Keratinocyte (primary cell): ENCODE measurements at regions not wholly inside any gene's neighbourhood (a gene's known extent, or its start where the extent isn't known, plus 50 kb on each side); places are given as distances from the start of the nearest gene placed in this dataset.

Experiments
- DNase-seq: peaks from one replicate; pipeline ENCODE4 v3.0.0-alpha.2; 2011; ENCODE audit warnings: low read depth, missing footprints, low spot score
- FAIRE-seq: peaks from 2 replicates; lab custom pipeline; 2011; peaks lifted over from hg19 to GRCh38; lab: Jason Lieb, UNC
- H2AFZ ChIP-seq: 2 replicates; pipeline ENCODE4 v1.6.0; 2012; ENCODE audit warnings: low read length, control low read depth, inconsistent platforms; ENCODE audit not compliant: control insufficient read depth
- H3K27ac ChIP-seq: 2 replicates; pipeline ENCODE4 v1.5.1; 2011; ENCODE audit warnings: low read length; ENCODE audit not compliant: control insufficient read depth, insufficient read depth
- H3K27me3 ChIP-seq: 3 replicates; pipeline ENCODE4 v1.6.0; 2011; ENCODE audit warnings: low read length; ENCODE audit not compliant: control insufficient read depth, insufficient read depth; ENCODE audit errors: extremely low read depth
- H3K36me3 ChIP-seq, 2 experiments: 2 replicates in 1 of 2; 3 replicates in 1 of 2; pipeline ENCODE4 v1.5.1; 2011; ENCODE audit warnings: low read length in 2 of 2, mild to moderate bottlenecking in 1 of 2; ENCODE audit not compliant: control insufficient read depth in 2 of 2, insufficient read depth in 2 of 2; ENCODE audit errors: extremely low read depth in 1 of 2
- H3K4me1 ChIP-seq: 3 replicates; pipeline ENCODE4 v1.5.1; 2011; ENCODE audit warnings: low read length; ENCODE audit not compliant: control insufficient read depth, insufficient read depth; ENCODE audit errors: extremely low read depth
- H3K4me2 ChIP-seq: 3 replicates; pipeline ENCODE4 v1.6.0; 2011; ENCODE audit warnings: low read depth, low read length; ENCODE audit not compliant: control insufficient read depth, insufficient read depth; ENCODE audit errors: extremely low read depth
- H3K4me3 ChIP-seq, 3 experiments: fragments of 200-600 bp in 1 of 3; sonication (generic) in 1 of 3; 2 replicates in 2 of 3; 3 replicates in 1 of 3; pipeline ENCODE4 v1.5.1; 2011 to 2016; ENCODE audit warnings: low read length in 3 of 3, mild to moderate bottlenecking in 3 of 3, control low read depth in 2 of 3, inconsistent platforms in 1 of 3, low read depth in 1 of 3, mixed read lengths in 1 of 3, mixed run types in 1 of 3, moderate library complexity in 1 of 3; ENCODE audit not compliant: control insufficient read depth in 2 of 3, insufficient read depth in 2 of 3; ENCODE audit errors: extremely low read depth in 1 of 3
- H3K79me2 ChIP-seq: 2 replicates; pipeline ENCODE4 v1.6.0; 2012; ENCODE audit warnings: low read length; ENCODE audit not compliant: control insufficient read depth, insufficient read depth
- H3K9ac ChIP-seq: 3 replicates; pipeline ENCODE4 v1.6.0; 2011; ENCODE audit warnings: low read length; ENCODE audit not compliant: control insufficient read depth, insufficient read depth; ENCODE audit errors: extremely low read depth
- H3K9me1 ChIP-seq: 3 replicates; pipeline ENCODE4 v1.6.0; 2011; ENCODE audit warnings: low read length; ENCODE audit not compliant: control insufficient read depth, insufficient read depth; ENCODE audit errors: extremely low read depth
- H3K9me3 ChIP-seq: 2 replicates; pipeline ENCODE4 v1.5.1; 2012; ENCODE audit warnings: low read depth, low read length; ENCODE audit not compliant: control insufficient read depth
- H4K20me1 ChIP-seq: 3 replicates; pipeline ENCODE4 v1.6.0; 2011; ENCODE audit warnings: low read length; ENCODE audit not compliant: control insufficient read depth, insufficient read depth; ENCODE audit errors: extremely low read depth
- EZH2 ChIP-seq: IDR thresholded peaks from one replicate; pipeline ENCODE4 v1.6.1; 2012; ENCODE audit warnings: inconsistent platforms, mild to moderate bottlenecking, low read length, moderate library complexity
- dilution Hi-C: fragments of 300-500 bp; cut with MboI; formaldehyde crosslinking; loops from one replicate; pipeline ENCODE4 v1.7.0; 2020; ENCODE audit warnings: low sequenced_read_pairs; ENCODE audit not compliant: extremely low pct_ligation_motif_present
- TF ChIP-seq, protein P1 (sequence below), 3 experiments: IDR thresholded peaks in 1 of 3; conservative IDR thresholded peaks in 1 of 3; optimal IDR thresholded peaks in 1 of 3; 2 replicates in 2 of 3; 3 replicates in 1 of 3; pipeline versions ENCODE3 to v1.5.1; 2011; ENCODE audit warnings: low read length in 3 of 3, mild to moderate bottlenecking in 3 of 3, moderate library complexity in 2 of 3, control low read depth in 1 of 3, inconsistent platforms in 1 of 3; ENCODE audit not compliant: insufficient read depth in 2 of 3; ENCODE audit errors: extremely low read depth in 1 of 3

GRCh38 chr2:213227458-213227857, 56.8 kb upstream of the SPAG16 start:
- Histone ChIP-seq H3K4me2 (peak overlapping the region; percentile 19), H3K27ac (no peak overlapping the region), H4K20me1 (no peaks in the 10 kb centered on the region), H3K36me3 (no peaks in the 10 kb centered on the region), H3K9me1 (no peaks in the 10 kb centered on the region), H3K4me1 (peaks cover 6% of the 10 kb centered on the region), H2AFZ (peak overlapping the region; percentile 32), H3K9me3 (no peaks in the 10 kb centered on the region), H3K4me3 (no peak overlapping the region), H3K79me2 (no peaks in the 10 kb centered on the region), H3K9ac (no peak overlapping the region), H3K27me3 (no peaks in the 10 kb centered on the region)
- TF ChIP-seq EZH2: no peak
- TF ChIP-seq, protein P1, sequence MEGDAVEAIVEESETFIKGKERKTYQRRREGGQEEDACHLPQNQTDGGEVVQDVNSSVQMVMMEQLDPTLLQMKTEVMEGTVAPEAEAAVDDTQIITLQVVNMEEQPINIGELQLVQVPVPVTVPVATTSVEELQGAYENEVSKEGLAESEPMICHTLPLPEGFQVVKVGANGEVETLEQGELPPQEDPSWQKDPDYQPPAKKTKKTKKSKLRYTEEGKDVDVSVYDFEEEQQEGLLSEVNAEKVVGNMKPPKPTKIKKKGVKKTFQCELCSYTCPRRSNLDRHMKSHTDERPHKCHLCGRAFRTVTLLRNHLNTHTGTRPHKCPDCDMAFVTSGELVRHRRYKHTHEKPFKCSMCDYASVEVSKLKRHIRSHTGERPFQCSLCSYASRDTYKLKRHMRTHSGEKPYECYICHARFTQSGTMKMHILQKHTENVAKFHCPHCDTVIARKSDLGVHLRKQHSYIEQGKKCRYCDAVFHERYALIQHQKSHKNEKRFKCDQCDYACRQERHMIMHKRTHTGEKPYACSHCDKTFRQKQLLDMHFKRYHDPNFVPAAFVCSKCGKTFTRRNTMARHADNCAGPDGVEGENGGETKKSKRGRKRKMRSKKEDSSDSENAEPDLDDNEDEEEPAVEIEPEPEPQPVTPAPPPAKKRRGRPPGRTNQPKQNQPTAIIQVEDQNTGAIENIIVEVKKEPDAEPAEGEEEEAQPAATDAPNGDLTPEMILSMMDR (optimal IDR thresholded peaks at IDR 0.05 in 1 of 3, IDR thresholded peaks at IDR 0.05 in 1 of 3, conservative IDR thresholded peaks at IDR 0.05 in 1 of 3; ENCODE audit: extremely low read depth in 1 of 3, insufficient read depth in 2 of 3, low read length in 3 of 3): no peak
- FAIRE-seq (peak; percentile 88), DNase-seq (no peak)
- dilution Hi-C loops: no loop called here

- Histone ChIP-seq H3K79me2 (no peaks in the 10 kb centered on the region), H3K4me3 (no peak overlapping the region), H3K9ac (no peak overlapping the region), H3K36me3 (no peaks in the 10 kb centered on the region), H3K9me1 (no peaks in the 10 kb centered on the region), H3K27ac (no peak overlapping the region), H2AFZ (no peak overlapping the region), H3K4me2 (no peak overlapping the region), H3K9me3 (no peaks in the 10 kb centered on the region), H4K20me1 (no peaks in the 10 kb centered on the region), H3K27me3 (no peaks in the 10 kb centered on the region), H3K4me1 (peaks cover 6% of the 10 kb centered on the region)
- no peak for DNase-seq
- TF ChIP-seq EZH2: no peak
- TF ChIP-seq, protein P1 (optimal IDR thresholded peaks at IDR 0.05 in 1 of 3, IDR thresholded peaks at IDR 0.05 in 1 of 3, conservative IDR thresholded peaks at IDR 0.05 in 1 of 3; ENCODE audit: extremely low read depth in 1 of 3, insufficient read depth in 2 of 3, low read length in 3 of 3): no peak
- dilution Hi-C loops: no loop called here
- FAIRE-seq: peak; percentile 59
Measured at GRCh38 chr2:213228638-213229037, 55.6 kb upstream of the SPAG16 start.
